HFF-Myc (cell line): ENCODE measurements at regions not wholly inside any gene's neighbourhood (a gene's known extent, or its start where the extent isn't known, plus 50 kb on each side); places are given as distances from the start of the nearest gene placed in this dataset.

Source experiments
- DNase-seq: peaks from one replicate; pipeline ENCODE4 v3.0.0-alpha.2; 2011; ENCODE audit warnings: low read depth; ENCODE audit errors: extremely low read depth
- H3K4me3 ChIP-seq: replicated peaks from 2 replicates; pipeline ENCODE4 v1.5.1; 2011; ENCODE audit warnings: low read depth, mild to moderate bottlenecking, control low read depth, low read length
- TF ChIP-seq, protein P1 (sequence below): IDR thresholded peaks from 2 replicates; pipeline ENCODE4 v1.5.1; 2012; ENCODE audit warnings: mild to moderate bottlenecking, low read depth, low read length, control low read depth; ENCODE audit errors: missing control alignments

DNA sequence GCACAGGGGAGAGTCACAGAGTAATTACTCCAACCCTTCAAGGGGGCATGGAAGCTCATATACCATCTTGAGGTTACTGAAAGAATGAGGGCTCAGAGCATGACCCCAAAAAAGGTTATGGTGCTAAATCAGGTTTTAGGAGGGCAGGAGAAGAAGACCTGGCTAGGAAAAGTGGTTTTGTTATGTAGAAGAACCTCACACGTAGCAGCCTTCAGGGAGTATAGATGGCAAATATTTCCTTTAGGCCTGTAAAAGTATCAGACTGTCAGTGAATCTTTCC lies 102.0 kb upstream of the PDE5A start:
- no peak overlapping the region for H3K4me3 ChIP-seq
- DNase-seq = no peak
- TF ChIP-seq, protein P1, sequence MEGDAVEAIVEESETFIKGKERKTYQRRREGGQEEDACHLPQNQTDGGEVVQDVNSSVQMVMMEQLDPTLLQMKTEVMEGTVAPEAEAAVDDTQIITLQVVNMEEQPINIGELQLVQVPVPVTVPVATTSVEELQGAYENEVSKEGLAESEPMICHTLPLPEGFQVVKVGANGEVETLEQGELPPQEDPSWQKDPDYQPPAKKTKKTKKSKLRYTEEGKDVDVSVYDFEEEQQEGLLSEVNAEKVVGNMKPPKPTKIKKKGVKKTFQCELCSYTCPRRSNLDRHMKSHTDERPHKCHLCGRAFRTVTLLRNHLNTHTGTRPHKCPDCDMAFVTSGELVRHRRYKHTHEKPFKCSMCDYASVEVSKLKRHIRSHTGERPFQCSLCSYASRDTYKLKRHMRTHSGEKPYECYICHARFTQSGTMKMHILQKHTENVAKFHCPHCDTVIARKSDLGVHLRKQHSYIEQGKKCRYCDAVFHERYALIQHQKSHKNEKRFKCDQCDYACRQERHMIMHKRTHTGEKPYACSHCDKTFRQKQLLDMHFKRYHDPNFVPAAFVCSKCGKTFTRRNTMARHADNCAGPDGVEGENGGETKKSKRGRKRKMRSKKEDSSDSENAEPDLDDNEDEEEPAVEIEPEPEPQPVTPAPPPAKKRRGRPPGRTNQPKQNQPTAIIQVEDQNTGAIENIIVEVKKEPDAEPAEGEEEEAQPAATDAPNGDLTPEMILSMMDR = no peak

DNA sequence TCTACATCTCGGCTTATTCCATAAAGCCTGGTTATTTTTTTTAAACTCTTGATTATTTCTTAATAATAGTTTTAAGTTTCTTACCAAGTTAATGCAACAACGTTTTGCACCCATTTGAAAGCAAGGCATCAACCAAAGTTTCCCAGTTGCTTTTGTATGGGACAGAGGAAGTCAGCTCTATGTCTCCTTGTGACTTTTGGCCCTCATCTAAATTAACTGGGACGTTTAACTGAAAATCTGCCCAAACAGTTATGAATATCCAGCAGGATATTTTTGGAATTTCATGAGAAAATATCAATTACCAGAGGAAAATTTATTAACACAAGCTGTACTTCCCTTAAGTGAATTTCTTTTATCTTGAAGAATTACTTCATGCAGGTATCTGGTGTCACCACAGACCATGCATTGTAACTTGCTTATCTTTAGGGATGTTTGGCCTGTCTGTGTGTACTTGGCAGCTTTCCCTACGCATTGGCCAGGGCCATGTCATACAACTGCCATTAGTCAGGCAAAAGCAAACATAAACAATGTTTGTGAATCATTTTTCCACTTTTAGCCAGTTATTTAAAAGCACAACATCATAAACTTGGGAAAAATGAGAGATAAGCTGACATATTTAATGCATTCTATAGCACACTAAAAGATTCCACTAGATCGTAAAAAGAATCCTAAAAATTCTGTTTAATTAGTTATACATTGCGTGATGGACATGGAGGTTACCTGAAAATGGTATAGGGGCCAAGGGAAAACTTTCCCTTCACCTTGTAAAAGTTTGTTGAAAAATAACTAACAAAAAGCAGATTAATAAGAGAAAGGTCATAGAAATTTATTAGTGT lies 101.4 kb upstream of the PDE5A start:
- DNase-seq = peak; percentile 82
- no peak overlapping the region for H3K4me3 ChIP-seq

DNA sequence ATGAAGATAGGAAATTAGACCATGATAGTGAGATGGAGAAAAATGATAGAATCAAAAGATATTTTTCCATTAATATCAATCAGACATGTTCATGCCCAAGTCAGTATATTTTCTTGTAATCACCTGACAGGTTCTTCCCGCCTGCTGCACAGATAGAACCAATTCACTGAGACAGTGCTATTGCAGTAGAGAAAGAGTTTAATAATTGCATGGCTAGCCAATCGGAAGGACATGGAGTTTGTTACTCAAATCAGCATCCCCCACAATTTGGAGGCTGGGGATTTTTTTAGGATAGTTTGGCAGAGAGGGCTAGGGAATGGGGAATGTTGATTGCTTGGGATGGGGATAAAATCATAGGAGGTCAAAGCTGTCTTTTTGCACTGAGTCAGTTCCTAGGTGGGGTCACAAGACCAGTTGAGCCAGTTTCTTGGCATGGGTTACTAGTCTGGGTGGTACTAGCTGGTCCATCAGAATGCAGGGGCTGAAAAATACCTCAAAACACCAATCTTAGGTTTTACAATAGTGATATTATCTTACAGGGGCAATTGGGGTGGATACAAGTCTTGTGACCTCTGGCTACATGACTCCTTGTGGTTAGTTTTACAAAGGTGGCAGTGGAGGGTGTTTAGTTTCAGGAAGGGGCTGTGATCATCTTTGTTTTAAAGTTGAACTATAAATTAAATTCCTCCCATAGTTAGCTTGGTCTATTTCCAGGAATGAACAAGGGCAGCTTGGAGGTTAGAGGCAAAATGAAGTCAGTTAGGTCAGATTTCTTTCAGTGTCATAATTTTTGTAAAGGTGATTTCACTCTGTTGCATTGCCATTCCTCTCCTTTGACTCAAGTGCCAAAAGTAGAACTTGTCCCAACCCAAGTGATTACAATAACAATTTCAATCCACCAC lies 100.3 kb upstream of the PDE5A start:
- H3K4me3 ChIP-seq = no peak overlapping the region
- no peak for DNase-seq
- TF ChIP-seq, protein P1 = no peak

More for the DNA sequence above, 101.4 kb upstream of the PDE5A start:
- TF ChIP-seq, protein P1 = no peak

DNA sequence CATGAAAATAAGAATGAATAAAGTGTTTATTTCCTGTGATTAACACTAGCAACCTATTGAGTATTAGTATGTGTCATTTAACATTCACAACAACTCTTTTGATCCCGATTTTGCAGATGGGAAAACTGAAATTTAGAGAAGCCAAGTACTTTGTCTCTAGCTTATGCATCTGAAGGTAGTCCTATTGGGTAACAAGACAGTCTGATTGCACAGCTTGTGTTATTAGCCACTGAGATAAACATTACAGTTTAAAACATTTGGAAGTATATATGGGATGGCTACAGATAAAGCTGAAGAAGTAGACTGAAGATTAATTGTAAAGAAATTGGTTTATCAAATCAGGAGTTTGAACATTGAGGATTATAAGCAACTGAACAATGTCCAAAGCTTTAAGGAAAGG lies 99.6 kb upstream of the PDE5A start:
- no peak overlapping the region for H3K4me3 ChIP-seq
- TF ChIP-seq, protein P1 = no peak
- no peak for DNase-seq

DNA sequence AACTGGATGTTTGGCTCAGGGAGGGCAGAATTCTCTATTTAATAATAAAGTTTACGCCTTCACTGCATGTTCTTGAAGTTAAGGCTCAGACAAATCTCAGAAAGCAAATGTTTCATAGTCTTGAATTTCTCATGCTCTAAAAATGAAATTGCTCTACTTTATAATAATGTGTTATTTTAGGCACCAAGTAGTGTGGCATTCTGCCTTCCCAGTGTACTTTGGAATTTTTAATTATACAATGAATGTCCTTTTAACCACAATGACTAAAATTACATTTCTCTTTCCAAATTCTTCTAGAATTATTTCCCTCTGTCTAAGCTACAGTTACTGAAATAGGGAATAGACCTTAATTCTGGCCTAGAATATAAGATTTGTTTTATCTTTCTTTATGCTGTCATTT lies 97.9 kb upstream of the PDE5A start:
- no peak overlapping the region for H3K4me3 ChIP-seq
- TF ChIP-seq, protein P1 = no peak
- DNase-seq = no peak

DNA sequence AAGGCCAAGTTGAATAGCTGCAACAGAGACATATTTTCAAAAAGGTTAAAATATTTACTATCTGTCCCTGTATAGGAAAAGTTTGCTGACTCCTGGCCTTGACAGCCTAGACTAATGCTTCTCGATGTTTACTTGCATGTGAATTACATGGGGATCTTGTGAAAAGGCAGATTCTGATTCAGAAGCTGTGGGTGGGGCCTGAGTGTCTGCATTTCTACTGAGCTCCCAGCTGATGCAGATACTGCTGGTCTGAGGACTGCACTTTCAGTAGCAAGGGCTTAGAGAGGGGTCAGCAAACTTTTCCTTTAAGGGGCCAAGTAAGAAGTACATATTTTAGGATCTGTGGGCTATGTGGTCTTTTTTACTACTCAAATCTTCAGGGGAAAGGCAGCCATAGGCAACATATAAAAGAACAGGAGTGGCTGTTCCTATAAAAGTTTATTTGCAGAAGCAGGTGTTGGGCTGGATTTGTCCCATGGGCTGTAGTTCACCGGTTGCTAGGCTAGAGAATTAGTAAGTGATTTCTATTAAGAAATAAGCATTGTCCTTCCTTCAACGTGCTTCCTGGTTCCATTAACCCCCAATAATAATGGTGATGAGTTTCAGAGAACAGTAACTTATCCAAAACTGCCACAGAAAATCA lies 97.2 kb upstream of the PDE5A start:
- DNase-seq = no peak
- no peak overlapping the region for H3K4me3 ChIP-seq
- TF ChIP-seq, protein P1 = no peak
